Renal cortical epithelial cell (primary cell): ENCODE measurements at regions not wholly inside any gene's neighbourhood (a gene's known extent, or its start where the extent isn't known, plus 50 kb on each side); places are given as distances from the start of the nearest gene placed in this dataset.
"Not testable (repeated sequence)": the region's sequence is repeated elsewhere in the genome, so short reads cannot be mapped to it uniquely, and the experiment has no call there.

Experiments used
- DNase-seq: peaks from one replicate; pipeline ENCODE4 v3.0.0-alpha.2; 2011; ENCODE audit warnings: low read depth

DNA sequence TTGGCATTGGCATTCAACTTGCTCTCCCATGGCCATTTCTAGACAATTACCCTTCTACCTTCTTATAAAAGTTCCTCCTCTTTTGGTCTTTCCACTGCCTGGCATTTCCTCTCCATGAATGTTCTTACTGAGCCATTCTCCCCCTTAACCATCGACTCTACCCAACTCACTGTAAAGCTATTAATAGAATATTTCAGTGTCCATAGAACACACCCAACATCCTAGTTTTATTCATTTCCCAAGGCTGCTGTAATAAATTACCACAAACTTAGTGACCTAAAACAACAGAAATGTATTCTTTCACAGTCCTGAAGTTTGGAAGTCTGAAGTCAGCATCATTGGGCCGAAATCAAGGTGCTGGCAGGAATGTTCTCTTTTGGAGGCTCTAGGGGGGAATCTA is 170.0 kb upstream of the ATP5MC3 start:
- no peak for DNase-seq

DNA sequence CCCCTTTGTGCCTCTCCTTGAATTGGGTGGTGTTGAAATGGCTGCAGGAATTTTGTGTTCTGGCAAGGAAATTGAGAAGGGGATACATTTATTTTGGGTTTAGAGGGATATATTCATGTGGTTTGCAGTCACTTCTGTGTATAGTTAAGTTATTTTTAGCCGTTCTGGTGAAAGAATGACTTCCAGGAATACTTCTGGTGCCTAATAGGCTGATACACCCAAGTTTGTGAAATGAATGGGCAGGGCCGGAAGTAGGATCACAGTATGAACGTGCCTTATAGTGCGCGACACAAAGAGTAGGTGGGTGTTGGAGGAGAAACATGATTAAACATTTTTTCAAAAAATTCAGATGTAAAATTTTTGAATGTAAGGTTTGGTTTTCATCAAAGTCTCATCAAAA is 168.6 kb upstream of the ATP5MC3 start:
- DNase-seq: no peak

DNA sequence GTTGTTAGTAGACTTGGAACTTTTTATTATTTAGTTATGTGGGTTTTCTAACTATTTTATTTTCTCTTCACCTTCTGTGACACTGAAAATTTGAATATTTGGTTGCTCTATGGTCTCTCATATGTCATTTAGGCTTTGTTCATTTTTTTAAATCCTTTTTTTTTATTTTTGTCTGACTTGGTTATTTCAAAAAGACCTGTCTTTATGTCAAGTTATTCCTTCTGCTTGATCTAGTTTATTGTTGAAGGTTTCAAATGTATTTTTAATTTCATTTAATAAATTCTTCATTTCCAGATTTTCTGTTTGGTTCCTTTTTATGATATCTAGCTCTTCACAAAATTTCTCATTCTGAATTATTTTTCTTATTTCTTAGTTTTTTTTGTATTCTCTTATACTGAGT is 160.6 kb upstream of the ATP5MC3 start:
- no peak for DNase-seq

DNA sequence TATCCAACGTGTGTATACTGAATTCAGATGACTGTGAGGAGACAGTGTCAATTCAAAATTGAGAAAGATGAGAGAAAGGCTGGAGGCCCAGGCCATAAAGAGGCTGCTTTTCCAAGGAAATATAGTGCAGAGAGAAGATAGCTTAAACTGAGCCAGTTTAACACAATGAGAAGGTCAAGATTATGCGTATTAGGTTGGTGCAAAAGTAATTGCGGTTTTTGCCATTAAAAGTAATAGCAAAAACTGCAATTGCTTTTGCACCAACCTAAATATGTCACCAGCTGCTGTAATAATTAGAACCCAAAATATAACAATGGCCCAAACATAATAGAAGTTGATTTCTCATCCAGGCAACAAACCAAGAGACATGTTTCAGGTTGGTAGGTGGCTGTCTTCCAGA is 148.7 kb upstream of the ATP5MC3 start:
- DNase-seq: no peak

DNA sequence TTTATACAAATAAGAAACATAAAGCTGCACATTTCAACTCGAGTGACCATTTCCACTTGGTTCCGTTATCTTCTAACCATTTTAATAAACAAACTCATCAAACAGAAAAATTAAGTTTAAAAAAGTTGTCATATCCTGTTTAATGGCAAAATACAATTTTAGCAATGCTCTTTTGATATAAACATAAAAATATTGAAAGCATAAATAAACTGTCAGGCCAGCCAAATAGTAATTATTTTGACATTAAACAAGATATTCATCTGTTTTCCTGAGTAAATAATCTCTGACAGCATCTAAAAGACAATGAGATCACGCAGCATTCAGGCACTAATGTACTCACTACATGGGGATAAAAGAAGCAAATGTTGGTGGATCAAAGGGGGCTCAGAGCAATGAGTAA is 145.3 kb upstream of the ATP5MC3 start:
- no peak for DNase-seq

DNA sequence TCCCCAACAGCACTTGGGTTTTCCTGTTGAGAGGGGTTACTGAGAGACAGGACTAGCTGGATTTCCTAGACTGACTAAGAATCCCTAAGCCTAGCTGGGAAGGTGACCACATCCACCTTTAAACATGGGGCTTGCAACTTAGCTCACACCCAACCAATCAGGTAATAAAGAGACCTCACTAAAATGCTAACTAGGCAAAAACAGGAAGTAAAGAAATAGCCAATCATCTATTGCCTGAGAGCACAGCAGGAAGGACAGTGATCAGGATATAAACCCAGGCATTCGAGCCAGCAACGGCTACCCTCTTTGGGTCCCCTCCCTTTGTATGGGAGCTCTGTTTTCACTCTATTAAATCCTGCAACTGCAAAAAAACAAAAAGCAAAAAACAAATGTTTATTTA is 144.7 kb upstream of the ATP5MC3 start:
- DNase-seq: not testable (repeated sequence)

DNA sequence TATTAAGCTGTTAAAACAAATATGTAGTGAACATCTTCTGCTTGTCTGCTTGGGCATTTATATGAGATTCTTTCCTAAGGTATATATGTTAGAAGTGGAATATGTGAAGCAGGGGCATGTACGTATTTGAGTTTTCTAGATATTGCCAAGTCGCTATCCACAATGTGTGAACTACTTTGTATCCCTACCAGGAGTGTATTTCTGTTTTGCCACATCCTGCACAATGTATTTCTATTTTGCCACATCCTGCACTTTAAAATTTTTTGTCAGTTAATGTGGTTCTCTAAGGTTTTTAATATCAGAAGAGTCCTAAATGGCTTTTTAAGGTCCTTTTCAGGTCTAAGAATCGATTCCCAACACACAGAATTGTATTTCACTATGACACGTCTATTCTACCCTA is 141.7 kb upstream of the ATP5MC3 start:
- DNase-seq: no peak

DNA sequence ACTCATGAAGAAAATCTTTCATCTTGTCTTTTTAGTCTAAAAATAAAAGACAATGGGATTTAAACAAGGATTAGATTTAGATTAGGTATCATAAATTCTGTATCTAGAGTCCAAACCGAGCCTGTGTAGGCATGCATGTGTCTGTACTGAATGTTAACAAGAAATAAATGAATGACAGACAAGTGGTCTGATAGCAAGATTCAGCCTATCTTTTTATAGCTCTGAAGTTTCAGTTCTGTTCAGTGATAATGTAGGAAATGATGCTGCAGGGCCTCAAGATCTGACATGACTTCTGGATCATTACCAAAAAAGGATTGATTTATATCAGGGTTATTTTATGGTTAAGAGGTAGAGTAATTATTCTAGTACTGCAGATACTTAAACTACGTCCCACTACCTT is 137.0 kb upstream of the ATP5MC3 start:
- DNase-seq: no peak

DNA sequence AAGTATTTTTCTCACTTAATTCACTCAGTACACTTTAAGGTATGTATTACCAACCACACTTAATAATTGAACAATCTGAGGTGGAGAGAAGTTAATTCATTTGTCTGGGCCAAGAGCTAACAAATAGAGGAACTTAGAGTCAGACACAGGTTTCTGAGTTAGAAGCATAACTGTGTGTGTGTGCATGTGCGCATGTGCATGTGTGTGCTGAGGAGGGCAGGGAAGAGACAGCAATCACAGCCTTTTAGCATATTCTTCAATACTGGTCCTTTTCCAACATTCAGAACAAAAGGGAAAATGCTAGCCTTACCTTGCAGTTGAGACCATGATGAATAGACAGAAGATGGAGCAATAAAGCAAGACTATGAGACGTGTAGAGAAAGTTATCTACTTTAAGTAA is 136.2 kb upstream of the ATP5MC3 start:
- no peak for DNase-seq

DNA sequence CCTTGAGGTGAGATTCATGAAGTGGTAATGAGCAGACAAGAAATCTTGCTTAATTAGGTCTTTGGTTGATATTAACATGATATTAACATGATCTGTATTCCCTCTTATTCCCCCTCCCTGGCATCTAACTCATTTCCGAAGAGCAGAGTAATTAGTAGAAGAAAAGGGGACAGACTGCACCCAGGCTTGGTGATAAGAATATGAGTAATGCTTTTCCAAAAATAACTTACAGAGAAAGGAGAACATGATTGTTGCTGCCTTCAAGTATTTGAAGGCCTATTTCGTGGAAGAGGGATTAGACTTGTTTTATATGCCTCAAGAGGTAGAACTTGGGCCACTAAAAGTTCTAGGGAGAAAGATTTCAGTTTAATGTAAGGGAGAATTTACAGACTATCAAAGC is 130.6 kb upstream of the ATP5MC3 start:
- DNase-seq: no peak

DNA sequence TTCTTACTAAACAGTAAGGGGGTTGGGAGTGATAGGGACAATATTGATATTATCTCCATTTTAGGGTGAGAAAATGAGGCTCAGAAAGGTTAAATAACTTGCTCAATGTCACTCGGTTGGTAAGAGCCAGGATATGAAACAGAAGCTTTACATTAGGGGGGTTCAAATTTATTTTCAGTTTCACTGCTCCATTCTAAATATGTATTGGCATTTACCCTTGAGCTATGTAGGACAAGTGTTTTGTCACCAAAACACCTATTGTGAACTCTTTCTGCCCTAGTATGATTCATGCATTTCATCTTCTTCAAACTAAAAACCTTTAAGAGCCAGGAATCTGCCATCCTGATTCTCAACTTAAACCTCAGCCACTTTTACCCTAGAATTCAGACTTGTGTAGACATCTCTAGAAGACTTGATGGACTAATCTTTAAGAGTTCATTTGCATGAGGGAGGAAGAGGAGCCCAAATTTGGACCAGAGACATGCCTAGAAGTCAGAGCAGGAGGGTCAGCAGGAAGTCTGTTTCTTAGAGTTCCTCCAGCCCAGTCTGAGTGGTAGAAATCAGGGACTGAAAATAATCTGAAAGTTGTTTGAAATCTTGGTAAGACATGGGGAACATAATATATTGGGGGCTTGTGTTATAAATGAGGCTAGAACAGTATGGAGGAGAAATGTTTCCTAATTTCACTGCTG is 129.4 kb upstream of the ATP5MC3 start:
- DNase-seq: no peak

DNA sequence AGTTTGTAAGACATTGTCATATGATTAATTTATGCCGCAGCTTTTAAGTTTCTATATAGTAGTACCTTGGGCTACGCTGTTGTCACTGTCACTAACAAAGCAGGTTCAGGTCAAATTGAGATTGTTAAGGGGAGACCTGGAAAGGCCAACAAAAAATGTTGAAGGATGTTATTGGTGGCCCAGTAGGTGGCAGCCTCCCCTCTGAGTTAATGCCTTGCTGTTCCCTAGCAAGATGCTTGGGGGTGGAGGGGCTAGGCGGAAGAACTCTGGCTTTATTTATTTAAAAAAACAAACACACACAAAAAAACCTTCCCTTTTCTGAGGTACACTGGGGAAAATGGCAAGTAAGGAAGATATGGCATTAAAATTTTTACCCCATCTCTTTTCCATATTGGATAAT is 128.3 kb upstream of the ATP5MC3 start:
- peak; percentile 4 for DNase-seq

DNA sequence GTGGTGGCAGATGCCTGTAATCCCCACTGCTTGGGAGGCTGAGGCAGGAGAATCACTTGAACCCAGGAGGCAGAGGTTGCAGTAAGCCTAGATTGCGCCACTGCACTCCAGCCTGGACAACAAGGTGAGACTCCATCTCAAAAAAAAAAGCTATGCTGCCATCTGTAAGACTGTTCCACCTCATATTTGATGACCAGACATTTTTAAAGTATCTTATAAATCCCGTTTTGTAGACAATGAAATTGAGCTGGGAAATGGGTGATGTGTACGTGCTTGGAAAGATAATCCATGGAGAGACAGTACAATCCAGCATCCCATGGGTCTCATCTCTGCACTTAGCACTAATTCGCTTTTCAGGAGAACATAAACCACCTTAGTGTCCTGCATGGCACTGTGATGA is 126.5 kb upstream of the ATP5MC3 start:
- no peak for DNase-seq

DNA sequence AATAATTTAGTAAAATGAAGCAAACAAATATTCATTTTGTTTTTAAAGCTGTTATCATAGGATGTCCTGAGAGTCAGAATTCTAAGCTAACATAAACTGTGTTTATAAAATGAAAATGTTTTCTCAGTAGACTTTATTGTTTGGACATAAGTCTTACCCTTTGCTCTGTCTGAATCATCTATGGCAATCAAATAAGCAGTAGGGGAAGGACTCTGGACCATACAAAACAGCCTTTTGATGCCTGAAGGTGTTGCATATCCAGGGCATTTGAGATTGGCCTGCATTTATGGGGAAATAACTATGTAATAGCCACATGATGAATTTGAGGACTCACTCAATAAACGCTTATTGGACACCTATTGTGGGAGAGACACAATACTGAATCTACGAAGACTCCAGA is 123.0 kb upstream of the ATP5MC3 start:
- DNase-seq: no peak

DNA sequence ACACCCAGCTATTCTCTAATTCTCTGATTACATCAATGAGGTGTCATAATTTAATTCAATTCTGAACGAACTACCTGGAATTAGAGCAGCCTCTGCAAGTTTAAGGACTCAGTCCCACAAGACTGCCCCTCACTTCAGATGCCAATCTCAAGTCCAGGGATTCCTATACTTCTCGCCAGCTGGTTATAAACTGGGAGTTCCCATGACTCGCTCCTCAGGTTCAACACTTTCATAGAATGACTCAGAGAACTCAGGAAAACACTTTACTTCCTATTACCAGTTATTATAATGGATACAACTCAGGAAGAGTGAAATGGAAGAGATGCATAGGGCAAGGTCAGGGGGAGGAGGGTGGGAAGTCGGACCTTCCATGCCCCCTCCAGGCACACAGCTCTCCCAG is 112.3 kb upstream of the ATP5MC3 start:
- peak; percentile 54 for DNase-seq

DNA sequence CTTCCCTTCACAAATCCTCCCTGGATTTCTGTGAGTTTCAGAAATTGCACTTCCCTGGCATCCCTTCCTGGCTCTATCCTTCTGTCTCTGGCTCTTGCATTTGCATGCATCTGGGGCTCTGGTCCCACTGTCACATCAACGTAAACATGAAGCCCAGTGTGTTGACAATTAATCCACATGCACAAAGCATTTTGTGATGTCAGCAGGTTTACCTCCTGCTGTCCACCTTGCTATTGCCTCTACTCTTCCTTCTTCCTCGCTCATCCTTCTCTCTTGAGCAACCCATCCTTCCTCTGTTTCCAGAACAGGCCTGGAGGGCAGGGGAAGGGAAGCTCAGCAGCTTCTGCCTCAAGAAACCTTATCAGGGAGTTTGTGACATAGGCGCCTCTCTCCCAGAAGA is 111.7 kb upstream of the ATP5MC3 start:
- DNase-seq: no peak

DNA sequence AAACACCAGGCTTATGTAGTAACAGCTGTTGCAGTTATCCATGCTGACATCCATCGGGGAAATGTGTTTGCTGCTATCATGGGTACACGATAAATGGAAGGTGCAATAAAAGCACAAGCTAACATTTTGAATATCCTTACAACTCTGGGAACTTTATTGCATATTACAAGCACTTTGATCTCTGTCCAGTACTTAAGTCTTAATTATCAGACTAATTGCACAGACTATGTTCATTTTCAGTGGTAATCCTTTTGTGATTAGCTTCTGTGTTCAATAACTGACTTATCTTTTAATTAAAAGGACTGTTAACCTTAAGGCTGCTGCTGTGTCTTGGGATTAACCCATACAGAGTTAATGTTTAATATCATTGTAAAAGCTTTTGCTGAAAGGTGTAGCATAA is 101.4 kb upstream of the ATP5MC3 start:
- DNase-seq: no peak

DNA sequence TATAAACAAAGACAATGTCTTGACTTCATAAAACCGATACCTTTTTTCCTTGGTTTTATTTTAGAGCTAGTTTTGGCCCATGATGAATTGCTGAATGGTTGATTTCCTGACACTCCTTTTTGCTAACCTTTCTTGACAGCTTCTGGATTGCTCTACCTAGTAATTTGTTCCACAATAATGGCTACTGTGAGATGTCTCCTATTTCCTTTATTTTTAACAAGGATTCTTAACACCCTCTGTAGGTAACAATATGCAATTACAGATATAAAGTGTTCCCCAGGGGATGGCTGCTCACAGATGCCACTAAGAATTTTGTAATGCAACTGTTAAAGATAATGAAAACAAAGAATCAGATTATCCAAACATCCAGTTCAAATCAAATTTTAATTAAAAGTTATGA is 100.8 kb upstream of the ATP5MC3 start:
- peak; percentile 57 for DNase-seq

DNA sequence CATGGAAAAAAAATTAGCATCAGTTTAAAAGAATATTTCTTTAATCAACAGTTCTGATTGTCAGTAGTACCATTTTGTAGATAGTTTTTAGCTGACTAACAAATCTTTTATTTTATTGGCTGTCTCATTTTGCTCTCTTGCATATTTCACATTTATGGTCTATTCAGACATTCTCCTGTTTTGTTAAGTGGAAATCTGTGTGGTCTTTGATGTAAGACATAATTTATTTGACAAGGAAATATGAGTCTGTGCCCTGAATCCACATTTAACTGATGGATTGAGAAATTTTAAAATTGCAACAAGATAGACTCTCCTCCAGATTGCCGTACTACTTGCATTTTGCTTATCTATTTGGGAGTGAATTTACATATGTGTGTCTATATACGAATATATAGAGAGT is 96.3 kb upstream of the ATP5MC3 start:
- no peak for DNase-seq

DNA sequence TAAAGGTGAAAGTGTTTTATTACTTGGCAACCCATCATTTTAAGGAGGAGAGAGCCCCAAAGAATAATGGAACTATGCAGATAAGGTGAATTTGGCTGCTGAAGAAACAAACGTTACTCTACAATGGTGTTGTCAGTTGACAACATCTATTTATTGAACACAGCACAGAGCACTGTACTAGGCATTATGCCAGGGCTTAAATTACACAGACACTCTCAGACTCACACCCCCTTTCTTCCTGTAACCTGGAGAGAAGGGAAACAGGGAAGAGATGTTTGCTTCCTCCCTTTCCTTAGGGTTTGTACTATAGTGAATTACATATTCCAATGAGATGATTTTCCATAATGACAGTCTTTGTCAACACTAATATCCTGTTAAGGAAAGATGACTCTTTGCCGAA is 94.0 kb upstream of the ATP5MC3 start:
- no peak for DNase-seq

DNA sequence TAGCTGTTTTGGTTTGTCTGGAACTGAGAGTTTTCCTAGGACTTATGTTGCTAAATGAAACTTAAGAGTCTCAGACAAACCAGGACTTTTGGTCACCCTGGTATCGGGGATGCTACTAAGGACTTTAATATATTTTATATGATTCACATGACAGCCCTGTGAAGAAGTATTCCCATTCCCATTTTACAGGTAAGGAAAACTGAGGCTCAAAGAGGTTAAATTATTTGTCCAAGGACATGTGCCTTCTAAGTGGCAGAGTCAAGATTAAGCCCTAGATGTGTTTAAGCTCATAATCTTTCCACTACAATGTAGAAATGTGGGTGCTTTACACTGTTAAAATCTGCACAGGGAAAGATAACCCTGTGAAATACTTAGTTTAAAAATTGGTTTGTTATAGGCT is 77.7 kb upstream of the ATP5MC3 start:
- DNase-seq: no peak

DNA sequence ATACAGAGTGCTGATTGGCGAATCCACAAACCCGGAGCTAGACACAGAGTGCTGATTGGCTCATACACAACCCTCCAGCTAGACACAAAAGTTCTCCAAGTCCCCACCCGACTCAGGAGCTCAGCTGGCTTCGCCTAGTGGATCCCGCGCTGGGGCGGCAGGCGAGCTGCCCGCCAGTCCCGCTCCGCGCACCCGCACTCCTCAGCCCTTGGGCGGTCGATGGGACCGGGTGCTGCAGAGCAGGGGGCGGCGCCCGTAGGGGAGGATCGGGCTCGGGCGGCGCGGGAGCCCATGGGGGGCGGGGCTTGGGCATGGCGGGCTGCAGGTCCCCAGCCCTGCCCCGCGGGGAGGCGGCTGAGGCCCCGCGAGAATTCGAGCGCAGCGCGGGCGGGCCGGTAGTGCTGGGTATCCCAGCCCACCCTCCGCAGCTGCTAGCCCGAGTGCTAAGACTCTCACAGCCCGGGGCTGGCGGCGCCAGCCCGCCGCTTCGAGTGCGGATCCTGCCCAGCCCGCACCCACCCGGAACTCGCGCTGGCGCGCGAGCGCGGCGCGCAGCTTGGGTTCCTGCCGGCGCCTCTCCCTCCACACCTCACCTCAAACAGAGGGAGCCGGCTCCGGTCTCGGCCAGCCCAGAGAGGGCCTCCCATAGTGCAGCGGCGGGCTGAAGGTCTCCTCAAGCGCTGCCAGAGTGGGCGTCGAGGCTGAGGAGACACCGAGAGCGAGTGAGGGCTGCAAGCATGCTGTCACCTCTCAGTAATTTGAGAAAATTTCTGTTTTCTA is 75.5 kb upstream of the ATP5MC3 start:
- DNase-seq: no peak

DNA sequence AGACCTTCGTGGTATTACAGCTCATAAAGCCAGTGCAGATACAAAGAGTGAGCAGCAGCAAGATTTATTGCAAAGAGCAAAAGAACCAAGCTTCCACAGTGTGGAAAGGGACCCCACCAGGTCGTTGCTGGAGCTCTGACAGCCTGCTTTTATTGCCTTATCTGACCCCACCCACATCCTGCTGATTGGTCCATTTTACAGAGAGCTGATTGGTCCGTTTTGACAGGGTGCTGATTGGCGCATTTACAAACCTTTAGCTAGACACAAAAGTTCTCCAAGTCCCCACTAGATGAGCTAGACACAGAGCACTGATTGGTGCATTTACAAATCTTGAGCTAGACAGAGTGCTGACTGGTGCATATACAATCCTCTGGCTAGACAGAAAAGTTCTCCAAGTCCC is 74.9 kb upstream of the ATP5MC3 start:
- DNase-seq: not testable (repeated sequence)

DNA sequence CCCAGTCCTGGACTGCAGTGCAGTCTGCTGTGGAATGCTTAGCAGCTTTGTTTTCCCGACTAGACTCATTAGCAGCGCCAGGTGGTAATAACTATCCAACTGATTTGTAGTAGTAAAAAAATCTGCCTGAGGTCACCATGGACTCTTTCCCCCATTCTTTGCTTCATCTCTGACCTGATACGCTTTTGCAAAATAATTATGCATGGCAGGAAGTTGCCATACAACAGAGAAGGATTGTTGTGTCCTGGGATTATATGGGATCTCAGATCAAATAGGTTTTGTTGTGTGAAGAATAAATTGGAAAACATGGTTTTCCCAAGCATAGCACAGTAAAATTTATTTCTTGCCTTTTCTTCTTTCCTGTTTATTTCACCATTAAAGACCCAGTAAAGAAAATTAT is 72.4 kb upstream of the ATP5MC3 start:
- DNase-seq: no peak
